SW 1271 (cell line): ENCODE measurements at regions not wholly inside any gene's neighbourhood (a gene's known extent, or its start where the extent isn't known, plus 50 kb on each side); places are given as distances from the start of the nearest gene placed in this dataset.
A peak's percentile ranks its signal among the peaks of the same experiment; 100 is the strongest.

Source experiments
- DNase-seq, 2 experiments: peaks; one replicate each; lab custom pipeline; 2025; lab: John Stamatoyannopoulos, UW

- DNase-seq, result no peak
Measured at GRCh38 chr14:98940693-98941437, 331.1 kb downstream of the BCL11B start.

GRCh38 chr14:98941481-98941880 lies 330.5 kb downstream of the BCL11B start:
- DNase-seq, result no peak

GRCh38 chr14:98943907-98944306 lies 328.1 kb downstream of the BCL11B start:
- DNase-seq, result no peak

GRCh38 chr14:98944989-98945388 lies 327.0 kb downstream of the BCL11B start:
- no peak for DNase-seq

- DNase-seq, result no peak
Measured at GRCh38 chr14:98945611-98946570, 326.1 kb downstream of the BCL11B start.

- no peak for DNase-seq
Measured at GRCh38 chr14:98946940-98947339, 325.1 kb downstream of the BCL11B start.

GRCh38 chr14:98947911-98948595 lies 323.9 kb downstream of the BCL11B start:
- no peak for DNase-seq

- no peak for DNase-seq
Measured at GRCh38 chr14:98949051-98949450, 322.9 kb downstream of the BCL11B start.

- DNase-seq, result no peak
Measured at GRCh38 chr14:98949481-98950135, 322.4 kb downstream of the BCL11B start.

- DNase-seq, result no peak
Measured at GRCh38 chr14:98950353-98950895, 321.6 kb downstream of the BCL11B start.

- no peak for DNase-seq
Measured at GRCh38 chr14:98951031-98951430, 321.0 kb downstream of the BCL11B start.

- DNase-seq, result no peak
Measured at GRCh38 chr14:98951521-98952152, 320.4 kb downstream of the BCL11B start.

GRCh38 chr14:98952593-98953350 lies 319.2 kb downstream of the BCL11B start:
- peak in 1 of 2 experiments; percentile 16 for DNase-seq

GRCh38 chr14:98953551-98954348 lies 318.2 kb downstream of the BCL11B start:
- DNase-seq, result no peak

- no peak for DNase-seq
Measured at GRCh38 chr14:98954349-98955000, 317.5 kb downstream of the BCL11B start.

GRCh38 chr14:98955036-98955740 lies 316.8 kb downstream of the BCL11B start:
- DNase-seq, result no peak

- DNase-seq, result no peak
Measured at GRCh38 chr14:98955741-98956070, 316.3 kb downstream of the BCL11B start.

- DNase-seq, result no peak
Measured at GRCh38 chr14:98956181-98956580, 315.8 kb downstream of the BCL11B start.
